ENCODE measurements at regions not wholly inside any gene's neighbourhood (a gene's known extent, or its start where the extent isn't known, plus 50 kb on each side); places are given as distances from the start of the nearest gene placed in this dataset.

DNA sequence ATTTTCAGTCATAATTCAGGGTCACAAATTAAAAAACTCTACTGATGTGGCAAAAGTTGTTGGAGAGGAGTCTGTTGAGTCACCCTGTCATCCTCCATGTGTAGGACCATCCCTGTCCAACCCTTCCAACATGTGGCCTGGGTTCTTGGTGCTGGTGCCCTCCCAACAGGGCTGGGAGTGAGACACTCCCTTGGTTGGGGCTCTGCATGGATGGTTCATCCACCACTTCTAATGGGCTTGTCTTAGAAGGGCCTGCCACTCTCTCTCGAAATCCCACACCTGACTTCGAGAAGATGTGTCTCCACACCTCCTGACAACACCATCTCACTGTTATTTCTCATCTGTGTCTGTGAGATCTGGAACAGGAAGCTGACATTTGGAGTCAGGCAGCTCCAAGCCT, 312.2 kb upstream of the IRX4 start:
- no peaks in the 10 kb centered on the region for H3K36me3 ChIP-seq (ENCODE audit: control insufficient read depth, insufficient read depth, low read length)
- H3K9ac ChIP-seq (ENCODE audit: low read length) = no peak overlapping the region
- no peaks in the 10 kb centered on the region for H3K27me3 ChIP-seq (ENCODE audit: control insufficient read depth, insufficient read depth, low read length)
- no peak overlapping the region for H3K27ac ChIP-seq (ENCODE audit: low read depth, low read length)
- no peak overlapping the region for H3K4me3 ChIP-seq (ENCODE audit: low read length)
- no peaks in the 10 kb centered on the region for H3K4me1 ChIP-seq (ENCODE audit: control insufficient read depth, insufficient read depth, low read length)

DNA sequence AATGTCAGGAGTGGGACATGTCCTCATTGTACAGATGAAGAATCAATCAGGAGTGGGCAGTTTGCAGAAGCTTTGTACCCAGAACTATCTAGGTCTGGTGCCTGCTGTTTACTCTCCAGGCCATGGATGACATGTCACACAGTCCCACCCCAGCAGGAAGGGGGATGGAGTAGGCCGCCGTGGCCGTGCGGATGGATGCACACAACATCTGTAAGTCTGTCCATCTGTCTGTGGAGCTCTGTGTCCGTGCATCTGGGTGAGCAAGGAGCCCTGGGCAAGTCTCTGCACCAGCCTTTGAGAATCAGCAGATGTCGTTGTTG, 311.5 kb upstream of the IRX4 start:
- H3K4me3 ChIP-seq (ENCODE audit: low read length) = no peak overlapping the region
- no peaks in the 10 kb centered on the region for H3K27me3 ChIP-seq (ENCODE audit: control insufficient read depth, insufficient read depth, low read length)
- H3K9ac ChIP-seq (ENCODE audit: low read length) = no peak overlapping the region
- no peak overlapping the region for H3K27ac ChIP-seq (ENCODE audit: low read depth, low read length)
- H3K36me3 ChIP-seq (ENCODE audit: control insufficient read depth, insufficient read depth, low read length) = no peaks in the 10 kb centered on the region
- no peaks in the 10 kb centered on the region for H3K4me1 ChIP-seq (ENCODE audit: control insufficient read depth, insufficient read depth, low read length)

- no peak overlapping the region for H3K4me3 ChIP-seq (ENCODE audit: low read length)
- no peaks in the 10 kb centered on the region for H3K36me3 ChIP-seq (ENCODE audit: control insufficient read depth, insufficient read depth, low read length)
- H3K27me3 ChIP-seq (ENCODE audit: control insufficient read depth, insufficient read depth, low read length) = no peaks in the 10 kb centered on the region
Measured at GRCh38 chr5:2193542-2194235, 311.0 kb upstream of the IRX4 start.

DNA sequence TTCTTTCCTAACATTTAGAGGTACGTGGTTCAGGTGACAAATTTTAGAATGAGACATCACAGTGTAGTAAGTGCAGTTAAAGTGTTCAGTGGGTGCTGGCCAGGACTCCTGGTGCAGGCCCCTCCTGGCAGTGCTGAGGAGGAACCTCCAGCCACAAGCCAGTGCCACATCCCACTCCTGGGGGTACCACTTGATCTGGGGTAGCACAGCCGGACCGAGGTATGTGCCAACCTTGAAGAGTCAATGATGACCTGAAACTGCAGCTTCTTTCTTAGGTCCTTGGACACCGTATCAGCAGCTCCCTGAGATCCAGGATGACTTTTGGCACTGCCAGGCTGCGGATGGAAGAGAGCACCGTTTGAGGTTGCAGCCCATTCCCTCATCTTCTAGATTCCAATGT, 310.4 kb upstream of the IRX4 start:
- no peaks in the 10 kb centered on the region for H3K36me3 ChIP-seq (ENCODE audit: control insufficient read depth, insufficient read depth, low read length)
- no peaks in the 10 kb centered on the region for H3K27me3 ChIP-seq (ENCODE audit: control insufficient read depth, insufficient read depth, low read length)
- no peak overlapping the region for H3K9ac ChIP-seq (ENCODE audit: low read length)

More at GRCh38 chr5:2193542-2194235, 311.0 kb upstream of the IRX4 start:
- no peak overlapping the region for H3K27ac ChIP-seq (ENCODE audit: low read depth, low read length)
- H3K4me1 ChIP-seq (ENCODE audit: control insufficient read depth, insufficient read depth, low read length) = no peaks in the 10 kb centered on the region
- no peak overlapping the region for H3K9ac ChIP-seq (ENCODE audit: low read length)

GRCh38 chr5:2192496-2192895, 309.8 kb upstream of the IRX4 start:
- no peak overlapping the region for H3K4me3 ChIP-seq (ENCODE audit: low read length)
- no peaks in the 10 kb centered on the region for H3K4me1 ChIP-seq (ENCODE audit: control insufficient read depth, insufficient read depth, low read length)
- no peak overlapping the region for H3K9ac ChIP-seq (ENCODE audit: low read length)
- no peak overlapping the region for H3K27ac ChIP-seq (ENCODE audit: low read depth, low read length)
- H3K27me3 ChIP-seq (ENCODE audit: control insufficient read depth, insufficient read depth, low read length) = no peaks in the 10 kb centered on the region
- no peaks in the 10 kb centered on the region for H3K36me3 ChIP-seq (ENCODE audit: control insufficient read depth, insufficient read depth, low read length)

More for the DNA sequence above, 310.4 kb upstream of the IRX4 start:
- H3K27ac ChIP-seq (ENCODE audit: low read depth, low read length) = no peak overlapping the region
- no peak overlapping the region for H3K4me3 ChIP-seq (ENCODE audit: low read length)
- no peaks in the 10 kb centered on the region for H3K4me1 ChIP-seq (ENCODE audit: control insufficient read depth, insufficient read depth, low read length)

GRCh38 chr5:2191972-2192371, 309.2 kb upstream of the IRX4 start:
- Histone ChIP-seq H3K27ac (ENCODE audit: low read depth, low read length) (no peak overlapping the region), H3K4me1 (ENCODE audit: control insufficient read depth, insufficient read depth, low read length) (no peaks in the 10 kb centered on the region), H3K4me3 (ENCODE audit: low read length) (no peak overlapping the region), H3K9ac (ENCODE audit: low read length) (no peak overlapping the region), H3K27me3 (ENCODE audit: control insufficient read depth, insufficient read depth, low read length) (no peaks in the 10 kb centered on the region), H3K36me3 (ENCODE audit: control insufficient read depth, insufficient read depth, low read length) (no peaks in the 10 kb centered on the region)

DNA sequence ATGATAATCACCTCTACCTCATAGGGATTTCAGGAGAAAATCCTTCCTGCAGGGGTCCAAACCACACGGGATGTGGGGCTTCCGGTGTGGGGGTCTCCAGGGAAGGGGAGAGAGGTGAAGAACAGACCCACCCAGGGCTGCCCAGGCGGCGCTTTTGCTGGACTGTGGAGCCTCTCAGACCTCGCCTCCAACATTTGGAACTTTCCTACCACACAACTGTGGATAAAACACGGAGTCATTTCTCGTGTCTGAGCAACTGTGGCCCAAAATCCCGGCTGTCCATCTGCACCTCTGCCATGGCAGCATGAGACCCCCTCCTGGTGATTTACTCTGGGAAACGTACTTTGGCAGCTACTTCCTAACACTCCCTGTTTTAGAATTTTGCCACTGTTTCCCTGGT, 307.8 kb upstream of the IRX4 start:
- Histone ChIP-seq H3K36me3 (ENCODE audit: control insufficient read depth, insufficient read depth, low read length) (no peaks in the 10 kb centered on the region), H3K4me1 (ENCODE audit: control insufficient read depth, insufficient read depth, low read length) (no peaks in the 10 kb centered on the region), H3K27ac (ENCODE audit: low read depth, low read length) (no peak overlapping the region), H3K27me3 (ENCODE audit: control insufficient read depth, insufficient read depth, low read length) (no peaks in the 10 kb centered on the region), H3K9ac (ENCODE audit: low read length) (no peak overlapping the region), H3K4me3 (ENCODE audit: low read length) (no peak overlapping the region)

DNA sequence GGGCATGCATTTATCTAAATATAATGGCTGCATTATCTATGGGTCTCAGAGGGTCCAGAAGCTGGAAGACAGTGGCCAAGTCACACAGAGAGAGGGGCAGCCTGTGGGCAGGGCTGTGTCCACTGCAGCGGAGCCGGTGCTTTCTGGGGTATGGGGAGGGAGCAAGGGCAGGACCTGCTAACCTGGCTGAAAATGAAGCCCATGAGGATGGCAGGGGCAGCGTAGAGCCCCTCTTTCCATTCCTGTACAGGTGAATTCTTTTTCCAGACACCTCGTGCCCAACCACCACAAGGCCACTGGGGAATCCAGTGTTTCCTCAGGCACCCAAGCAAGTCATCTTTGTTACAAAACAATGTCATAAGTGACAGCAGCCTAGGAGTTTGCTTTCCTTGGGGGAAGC, 305.9 kb upstream of the IRX4 start:
- H3K27me3 ChIP-seq (ENCODE audit: control insufficient read depth, insufficient read depth, low read length) = no peaks in the 10 kb centered on the region
- H3K4me3 ChIP-seq (ENCODE audit: low read length) = no peak overlapping the region

DNA sequence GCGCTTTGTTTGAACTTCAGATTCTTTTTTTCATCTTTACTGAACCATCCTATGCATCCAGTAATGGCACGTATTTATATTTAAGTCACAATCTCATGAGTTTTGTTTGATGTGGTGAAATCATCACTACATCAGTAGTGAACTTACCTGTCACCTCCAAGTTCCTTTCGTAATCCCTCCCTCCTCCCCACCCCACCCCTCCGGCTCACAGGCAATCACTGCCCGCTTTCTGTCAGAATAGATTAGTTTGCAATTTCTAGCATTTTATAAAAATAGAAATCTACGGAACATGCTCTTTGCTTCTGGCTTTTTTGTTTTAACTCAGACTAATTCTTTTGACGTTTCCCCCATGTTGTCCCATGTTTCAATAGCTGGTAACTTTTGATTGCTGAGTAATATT, 305.4 kb upstream of the IRX4 start:
- no peaks in the 10 kb centered on the region for H3K36me3 ChIP-seq (ENCODE audit: control insufficient read depth, insufficient read depth, low read length)
- no peaks in the 10 kb centered on the region for H3K4me1 ChIP-seq (ENCODE audit: control insufficient read depth, insufficient read depth, low read length)
- H3K9ac ChIP-seq (ENCODE audit: low read length) = no peak overlapping the region
- no peak overlapping the region for H3K27ac ChIP-seq (ENCODE audit: low read depth, low read length)
- H3K27me3 ChIP-seq (ENCODE audit: control insufficient read depth, insufficient read depth, low read length) = no peaks in the 10 kb centered on the region
- H3K4me3 ChIP-seq (ENCODE audit: low read length) = no peak overlapping the region

More for the DNA sequence above, 305.9 kb upstream of the IRX4 start:
- Histone ChIP-seq H3K36me3 (ENCODE audit: control insufficient read depth, insufficient read depth, low read length) (no peaks in the 10 kb centered on the region), H3K4me1 (ENCODE audit: control insufficient read depth, insufficient read depth, low read length) (no peaks in the 10 kb centered on the region), H3K27ac (ENCODE audit: low read depth, low read length) (no peak overlapping the region), H3K9ac (ENCODE audit: low read length) (no peak overlapping the region)

- Histone ChIP-seq H3K4me3 (ENCODE audit: low read length) (no peak overlapping the region), H3K9ac (ENCODE audit: low read length) (no peak overlapping the region), H3K4me1 (ENCODE audit: control insufficient read depth, insufficient read depth, low read length) (no peaks in the 10 kb centered on the region), H3K36me3 (ENCODE audit: control insufficient read depth, insufficient read depth, low read length) (no peaks in the 10 kb centered on the region), H3K27ac (ENCODE audit: low read depth, low read length) (no peak overlapping the region), H3K27me3 (ENCODE audit: control insufficient read depth, insufficient read depth, low read length) (no peaks in the 10 kb centered on the region)
Measured at GRCh38 chr5:2187687-2188086, 305.0 kb upstream of the IRX4 start.

DNA sequence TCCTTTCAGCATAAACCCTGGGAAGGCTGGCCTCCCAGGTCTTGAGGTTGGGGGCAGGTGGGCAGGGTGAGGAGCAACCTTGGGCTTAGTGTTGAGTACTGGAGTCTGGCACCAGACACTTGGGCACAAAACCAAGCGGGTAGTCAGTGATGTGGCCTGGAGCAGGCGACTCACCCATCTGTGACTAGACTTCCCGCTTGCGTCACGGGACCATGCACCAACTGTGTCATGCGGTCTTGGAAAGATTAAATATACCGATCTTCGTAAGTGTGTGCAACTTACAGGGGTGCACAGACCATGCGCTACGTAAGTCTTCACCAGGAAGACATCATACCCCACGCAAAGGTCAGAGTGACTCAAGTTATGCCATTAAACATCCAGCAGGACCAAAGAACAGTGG, 304.4 kb upstream of the IRX4 start:
- H3K27ac ChIP-seq (ENCODE audit: low read depth, low read length) = no peak overlapping the region
- no peak overlapping the region for H3K4me3 ChIP-seq (ENCODE audit: low read length)
- no peaks in the 10 kb centered on the region for H3K4me1 ChIP-seq (ENCODE audit: control insufficient read depth, insufficient read depth, low read length)
- no peaks in the 10 kb centered on the region for H3K36me3 ChIP-seq (ENCODE audit: control insufficient read depth, insufficient read depth, low read length)
- no peak overlapping the region for H3K9ac ChIP-seq (ENCODE audit: low read length)
- H3K27me3 ChIP-seq (ENCODE audit: control insufficient read depth, insufficient read depth, low read length) = no peaks in the 10 kb centered on the region

- Histone ChIP-seq H3K9ac (ENCODE audit: low read length) (no peak overlapping the region), H3K27me3 (ENCODE audit: control insufficient read depth, insufficient read depth, low read length) (no peaks in the 10 kb centered on the region)
Measured at GRCh38 chr5:2186472-2187015, 303.8 kb upstream of the IRX4 start.

More at GRCh38 chr5:2186472-2187015, 303.8 kb upstream of the IRX4 start:
- Histone ChIP-seq H3K36me3 (ENCODE audit: control insufficient read depth, insufficient read depth, low read length) (no peaks in the 10 kb centered on the region), H3K27ac (ENCODE audit: low read depth, low read length) (no peak overlapping the region), H3K4me1 (ENCODE audit: control insufficient read depth, insufficient read depth, low read length) (no peaks in the 10 kb centered on the region), H3K4me3 (ENCODE audit: low read length) (no peak overlapping the region)
